Esophagus squamous epithelium (tissue), 5 donors: ENCODE measurements at regions not wholly inside any gene's neighbourhood (a gene's known extent, or its start where the extent isn't known, plus 50 kb on each side); places are given as distances from the start of the nearest gene placed in this dataset.
"Not testable (repeated sequence)": the region's sequence is repeated elsewhere in the genome, so short reads cannot be mapped to it uniquely, and the experiment has no call there.

Experiments
- DNase-seq: peaks from one replicate; lab custom pipeline; 2025; lab: John Stamatoyannopoulos, UW
- H3K27ac ChIP-seq, 4 donors: fragments of 200-600 bp; sonication (generic); one replicate each; pipeline ENCODE4 v1.5.1; 2016 to 2019; ENCODE audit warnings: mild to moderate bottlenecking in 1 of 4
- H3K27me3 ChIP-seq, 4 donors: fragments of 200-600 bp; sonication (generic); 1 replicate in 3 of 4; 2 replicates in 1 of 4; pipeline versions ENCODE4 v1.5.1 to v1.6.0; 2017 to 2021; ENCODE audit warnings: antibody characterized with exemption in 1 of 4
- H3K36me3 ChIP-seq, 3 donors: fragments of 200-600 bp; sonication (generic); one replicate each; pipeline ENCODE4 v1.5.1; 2016 to 2019
- H3K4me1 ChIP-seq, 3 donors: fragments of 200-600 bp; sonication (generic); one replicate each; pipeline ENCODE4 v1.5.1; 2017 to 2019
- H3K4me3 ChIP-seq, 4 donors: fragments of 200-600 bp; sonication (generic); 1 replicate in 3 of 4; 2 replicates in 1 of 4; pipeline ENCODE4 v1.5.1; 2016 to 2019; ENCODE audit warnings: mild to moderate bottlenecking in 2 of 4, moderate library complexity in 1 of 4
- H3K9me3 ChIP-seq, 3 donors: fragments of 200-600 bp; sonication (generic); one replicate each; pipeline ENCODE4 v1.5.1; 2016 to 2019
- POLR2A ChIP-seq, 4 donors: fragments of 450-650 bp; IDR thresholded peaks; one replicate each; pipeline ENCODE4 v1.6.1; 2017; ENCODE audit warnings: antibody characterized with exemption in 4 of 4, mild to moderate bottlenecking in 4 of 4, moderate library complexity in 3 of 4
- WGBS, 2 donors: methylation state at CpG; one replicate each; pipeline ENCODE4 v1.1.5; 2018; 5-methylcytosine and 5-hydroxymethylcytosine counted together
- intact Hi-C: fragments of 100-400 bp; cut with DNase I; formaldehyde crosslinking; loops from one replicate; pipeline ENCODE4 v1.15.0; 2022
- TF ChIP-seq, protein P1 (sequence below), 6 experiments: fragments of 450-650 bp in 4 of 6; fragments of 200-600 bp in 2 of 6; sonication (generic) in 2 of 6; IDR thresholded peaks; one replicate each; pipeline ENCODE4 v1.5.1; 2016 to 2019; ENCODE audit warnings: antibody characterized with exemption in 6 of 6, mild to moderate bottlenecking in 4 of 6, moderate library complexity in 4 of 6
- donor health status: DM: yes; HTN: yes; CAD: no.

DNA sequence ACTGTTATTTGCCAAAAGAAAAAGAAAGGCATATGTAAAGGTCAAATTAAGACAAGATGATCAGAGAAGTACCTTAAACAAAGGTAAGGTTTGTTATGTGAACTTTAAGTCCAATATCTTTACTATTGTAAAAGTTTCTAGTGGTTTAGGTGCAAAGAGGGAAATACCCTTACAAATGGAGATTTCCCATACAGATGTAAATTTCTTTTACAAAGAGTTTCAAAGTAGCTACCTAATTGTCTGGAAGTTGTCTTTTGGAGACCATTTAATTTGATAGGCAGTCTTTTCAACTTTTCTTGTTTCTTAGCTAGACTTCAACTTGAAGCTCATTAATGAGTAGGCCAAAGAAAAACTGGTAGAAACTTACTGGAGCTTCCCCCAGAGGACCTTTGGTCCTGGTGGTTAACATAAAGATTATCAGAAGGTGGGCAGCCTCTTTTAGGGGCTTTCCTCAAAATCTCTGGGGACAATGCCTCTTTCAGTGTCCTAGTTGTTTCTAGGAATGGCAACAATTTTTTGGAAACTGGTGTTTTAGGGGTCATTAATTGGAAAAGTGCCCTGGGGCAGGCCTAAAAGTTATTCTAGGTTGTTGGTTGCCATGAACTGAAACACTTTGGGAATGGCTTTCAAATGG lies 297.3 kb downstream of the GUCY2F start:
- no peak for TF ChIP-seq POLR2A (IDR thresholded peaks at IDR 0.05)
- TF ChIP-seq, protein P1, sequence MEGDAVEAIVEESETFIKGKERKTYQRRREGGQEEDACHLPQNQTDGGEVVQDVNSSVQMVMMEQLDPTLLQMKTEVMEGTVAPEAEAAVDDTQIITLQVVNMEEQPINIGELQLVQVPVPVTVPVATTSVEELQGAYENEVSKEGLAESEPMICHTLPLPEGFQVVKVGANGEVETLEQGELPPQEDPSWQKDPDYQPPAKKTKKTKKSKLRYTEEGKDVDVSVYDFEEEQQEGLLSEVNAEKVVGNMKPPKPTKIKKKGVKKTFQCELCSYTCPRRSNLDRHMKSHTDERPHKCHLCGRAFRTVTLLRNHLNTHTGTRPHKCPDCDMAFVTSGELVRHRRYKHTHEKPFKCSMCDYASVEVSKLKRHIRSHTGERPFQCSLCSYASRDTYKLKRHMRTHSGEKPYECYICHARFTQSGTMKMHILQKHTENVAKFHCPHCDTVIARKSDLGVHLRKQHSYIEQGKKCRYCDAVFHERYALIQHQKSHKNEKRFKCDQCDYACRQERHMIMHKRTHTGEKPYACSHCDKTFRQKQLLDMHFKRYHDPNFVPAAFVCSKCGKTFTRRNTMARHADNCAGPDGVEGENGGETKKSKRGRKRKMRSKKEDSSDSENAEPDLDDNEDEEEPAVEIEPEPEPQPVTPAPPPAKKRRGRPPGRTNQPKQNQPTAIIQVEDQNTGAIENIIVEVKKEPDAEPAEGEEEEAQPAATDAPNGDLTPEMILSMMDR (IDR thresholded peaks at IDR 0.05) = no peak
- intact Hi-C loops = no loop called here
- Histone ChIP-seq H3K4me1 (no peaks in the 10 kb centered on the region), H3K4me3 (no peak overlapping the region), H3K27ac (no peak overlapping the region), H3K27me3 (no peaks in the 10 kb centered on the region), H3K9me3 (no peaks in the 10 kb centered on the region), H3K36me3 (no peaks in the 10 kb centered on the region)
- no peak for DNase-seq

DNA sequence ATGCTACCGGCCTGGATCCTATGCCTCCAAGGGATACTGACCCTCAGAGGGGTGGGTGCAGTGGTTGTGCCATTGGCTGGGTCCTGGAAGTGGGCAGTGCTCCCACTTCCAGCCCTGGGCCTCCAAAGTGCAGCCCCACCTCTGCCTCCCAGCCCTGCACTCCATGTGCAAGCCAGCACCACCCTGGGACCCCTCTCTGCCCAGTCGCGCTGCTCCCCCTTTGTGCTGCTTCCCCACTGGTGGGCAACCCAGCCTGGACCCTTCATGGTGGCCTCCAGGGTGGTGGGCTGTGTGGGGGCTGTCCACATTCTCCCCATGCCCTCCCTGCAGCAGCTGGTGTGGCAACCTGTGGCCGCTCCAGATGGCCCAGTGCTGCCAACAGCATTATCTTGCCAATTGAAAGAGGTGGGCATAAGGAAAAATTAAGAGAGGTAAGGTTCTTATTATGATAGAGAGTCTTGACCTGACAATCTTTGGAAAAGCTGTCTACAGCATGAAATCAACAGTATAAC lies 309.7 kb downstream of the GUCY2F start:
- Histone ChIP-seq H3K4me1 (no peaks in the 10 kb centered on the region), H3K27me3 (no peaks in the 10 kb centered on the region), H3K27ac (no peak overlapping the region), H3K36me3 (no peaks in the 10 kb centered on the region), H3K9me3 (no peaks in the 10 kb centered on the region), H3K4me3 (no peak overlapping the region)
- WGBS, 2 donors = 87% methylated on average over 3 of the region's 4 CpGs; no CpG with 5 or more reads in 1 of the 2 donors
- intact Hi-C loops = no loop called here
- DNase-seq = no peak
- TF ChIP-seq, protein P1 (IDR thresholded peaks at IDR 0.05) = no peak
- TF ChIP-seq POLR2A (IDR thresholded peaks at IDR 0.05) = no peak

DNA sequence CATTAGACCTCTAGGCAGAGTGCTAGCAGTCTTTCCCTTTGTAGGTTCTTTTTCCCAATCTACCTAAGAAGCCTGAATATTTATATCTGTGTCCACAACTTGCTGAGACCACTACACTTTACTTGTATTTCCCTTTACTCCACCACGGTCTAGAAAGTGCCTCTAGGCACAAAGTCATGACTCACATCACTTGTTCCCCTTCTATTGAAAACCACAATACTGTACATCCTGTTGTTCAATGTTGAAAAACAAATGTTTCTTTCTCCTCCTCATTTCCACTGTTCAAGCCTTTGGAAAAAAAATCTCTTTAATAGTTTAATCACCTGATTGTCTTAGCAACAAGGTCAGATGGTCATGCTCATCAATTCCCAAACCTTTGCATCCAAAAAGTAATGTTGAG lies 326.7 kb downstream of the GUCY2F start:
- Histone ChIP-seq H3K9me3 (peaks cover 0 to 3% (median 0%) of the 10 kb centered on the region in 3 donors), H3K4me3 (no peak overlapping the region), H3K27me3 (no peaks in the 10 kb centered on the region), H3K27ac (no peak overlapping the region), H3K4me1 (no peaks in the 10 kb centered on the region), H3K36me3 (no peaks in the 10 kb centered on the region)
- intact Hi-C loops = no loop called here
- 17 to 23% methylated on average over 1 of the region's 1 CpG for WGBS, 2 donors
- DNase-seq = no peak
- no peak for TF ChIP-seq POLR2A (IDR thresholded peaks at IDR 0.05)
- TF ChIP-seq, protein P1 (IDR thresholded peaks at IDR 0.05) = no peak

DNA sequence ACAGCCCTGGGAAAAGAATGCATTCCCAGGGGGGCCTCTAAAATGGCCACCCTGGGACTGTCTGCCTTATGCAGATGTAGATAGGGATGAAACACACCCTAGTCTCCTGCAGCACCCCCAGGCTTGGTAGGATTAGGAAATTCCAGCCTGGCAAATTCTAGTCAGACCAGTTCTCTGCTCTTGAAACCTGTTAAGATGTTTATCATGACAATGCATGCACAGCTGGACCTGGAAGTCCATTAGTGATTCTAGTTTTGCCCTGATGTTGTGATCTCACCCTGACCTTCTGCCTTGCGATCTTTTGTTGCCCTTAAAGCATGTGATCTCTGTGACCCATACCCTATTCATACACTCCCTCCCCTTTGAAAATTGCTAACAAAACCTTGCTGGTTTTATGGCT lies 337.7 kb downstream of the GUCY2F start:
- H3K4me3 ChIP-seq, H3K36me3 ChIP-seq, H3K4me1 ChIP-seq, intact Hi-C loops, H3K27ac ChIP-seq, DNase-seq, H3K27me3 ChIP-seq, H3K9me3 ChIP-seq: not testable (repeated sequence)
- WGBS, 2 donors = 33 to 55% methylated on average over 1 of the region's 1 CpG

DNA sequence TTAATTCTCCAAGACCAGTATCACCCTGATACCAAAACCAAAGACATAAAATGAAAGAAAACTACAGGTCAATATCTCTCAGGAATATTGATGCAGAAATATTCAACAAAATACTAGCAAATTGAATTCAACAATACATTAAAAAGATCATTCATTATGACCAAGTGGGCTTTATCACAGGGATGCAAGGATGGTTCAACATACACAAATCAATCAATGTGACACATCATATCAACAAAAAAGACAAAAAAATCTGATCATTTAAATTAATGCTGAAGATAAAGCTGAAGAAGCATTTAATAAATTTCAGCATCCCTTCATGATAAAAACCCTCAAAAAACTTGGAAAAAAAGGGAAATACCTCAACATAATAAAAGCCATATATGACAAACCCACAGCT lies 341.4 kb downstream of the GUCY2F start:
- TF ChIP-seq, protein P1 (IDR thresholded peaks at IDR 0.05) = no peak
- TF ChIP-seq POLR2A (IDR thresholded peaks at IDR 0.05) = no peak
- Histone ChIP-seq H3K4me1 (no peaks in the 10 kb centered on the region), H3K36me3 (no peaks in the 10 kb centered on the region), H3K9me3 (peaks cover 0 to 9% (median 0%) of the 10 kb centered on the region in 3 donors), H3K4me3 (no peak overlapping the region), H3K27me3 (no peaks in the 10 kb centered on the region), H3K27ac (no peak overlapping the region)
- no peak for DNase-seq
- intact Hi-C loops = no loop called here

DNA sequence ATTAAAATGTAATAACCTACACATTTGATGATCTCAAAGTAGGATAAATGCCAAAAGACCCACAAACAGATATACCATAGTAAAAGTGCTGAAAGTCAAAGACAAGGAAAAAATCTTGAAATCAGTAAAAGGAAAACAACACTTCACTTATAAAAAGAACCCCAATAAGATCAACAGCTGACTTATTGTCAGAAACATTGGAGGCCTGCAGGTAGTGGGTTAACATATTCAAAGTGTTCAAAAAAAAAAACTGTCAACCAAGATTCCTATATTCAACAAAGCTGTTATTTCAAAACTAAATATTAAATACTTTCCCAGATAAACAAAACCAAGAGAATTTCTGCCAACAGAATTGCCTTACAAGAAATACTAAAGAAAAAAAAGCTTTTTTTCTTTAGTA lies 347.1 kb downstream of the GUCY2F start:
- TF ChIP-seq POLR2A (IDR thresholded peaks at IDR 0.05) = no peak
- TF ChIP-seq, protein P1 (IDR thresholded peaks at IDR 0.05) = no peak
- DNase-seq = no peak
- Histone ChIP-seq H3K4me1 (no peaks in the 10 kb centered on the region), H3K27me3 (no peaks in the 10 kb centered on the region), H3K9me3 (peaks cover 0 to 9% (median 0%) of the 10 kb centered on the region in 3 donors), H3K4me3 (no peak overlapping the region), H3K36me3 (no peaks in the 10 kb centered on the region), H3K27ac (no peak overlapping the region)
- intact Hi-C loops = no loop called here
